Psoas muscle (tissue), 7 donors: ENCODE measurements at regions not wholly inside any gene's neighbourhood (a gene's known extent, or its start where the extent isn't known, plus 50 kb on each side); places are given as distances from the start of the nearest gene placed in this dataset.

ENCODE experiments used
- ATAC-seq, 4 donors: fragments of 200-7000 bp; cut with Tn5 transposase; one replicate each; pipeline ENCODE4 v1.9.1; 2020; ENCODE audit warnings: moderate library complexity in 3 of 4, mild to moderate bottlenecking in 2 of 4
- DNase-seq, 2 donors: peaks; one replicate each; pipeline ENCODE4 v3.0.0-alpha.2; 2020
- H3K27ac ChIP-seq: fragments of 200-600 bp; one replicate; pipeline ENCODE4 v1.8.0; 2022
- H3K27me3 ChIP-seq, 3 donors: fragments of 200-600 bp in 1 of 3; one replicate each; pipeline versions ENCODE4 v1.6.1 to v1.8.0; 2013 to 2022; ENCODE audit warnings: low read length in 2 of 3, mild to moderate bottlenecking in 2 of 3, moderate library complexity in 1 of 3; ENCODE audit not compliant: insufficient read depth in 3 of 3
- H3K36me3 ChIP-seq, 2 donors: fragments of 200-600 bp in 1 of 2; one replicate each; pipeline versions ENCODE4 v1.6.1 to v1.8.0; 2013 to 2022; ENCODE audit warnings: low read depth in 1 of 2, mild to moderate bottlenecking in 1 of 2, moderate library complexity in 1 of 2; ENCODE audit not compliant: insufficient read depth in 1 of 2
- H3K4me1 ChIP-seq: fragments of 200-600 bp; one replicate; pipeline ENCODE4 v1.8.0; 2022
- H3K4me3 ChIP-seq: fragments of 200-600 bp; one replicate; pipeline ENCODE4 v1.8.0; 2022; ENCODE audit warnings: mild to moderate bottlenecking
- H3K9me3 ChIP-seq: fragments of 200-600 bp; one replicate; pipeline ENCODE4 v1.8.0; 2022
- WGBS, 3 donors: extraction: QIAGEN DNeasy Blood & Tissue Kit; methylation state at CpG; one replicate each; pipeline versions ENCODE4 v1.1.6 to v1.1.7; 2013; 5-methylcytosine and 5-hydroxymethylcytosine counted together
- intact Hi-C, 2 donors: fragments of 100-400 bp; cut with DNase I; formaldehyde crosslinking; loops; one replicate each; pipeline versions ENCODE4 v1.11.0 to v1.14.2; 2022
- TF ChIP-seq, protein P1 (sequence below): fragments of 200-600 bp; IDR thresholded peaks from one replicate; pipeline ENCODE4 v1.8.0; 2022; ENCODE audit warnings: antibody characterized with exemption
- donor health status: healthy with polysubstance abuse.
- donor health status: DM: no; HTN: no; CAD: no; lungs with moderate emphysema.
- donor health status: Bipolar disorder and iron deficiency.
- donor health status: healthy.
- donor health status: DM: yes; HTN: yes; CAD: no.
- donor health status: DM: no; HTN: no; CAD: no.
- donor health status: DM: yes; HTN: yes; CAD: no.

GRCh38 chr18:72324677-72325076 lies 219.5 kb downstream of the CBLN2 start:
- H3K27me3 ChIP-seq = no peaks in the 10 kb centered on the region
- no peaks in the 10 kb centered on the region for H3K9me3 ChIP-seq
- ATAC-seq = no peak
- TF ChIP-seq, protein P1, sequence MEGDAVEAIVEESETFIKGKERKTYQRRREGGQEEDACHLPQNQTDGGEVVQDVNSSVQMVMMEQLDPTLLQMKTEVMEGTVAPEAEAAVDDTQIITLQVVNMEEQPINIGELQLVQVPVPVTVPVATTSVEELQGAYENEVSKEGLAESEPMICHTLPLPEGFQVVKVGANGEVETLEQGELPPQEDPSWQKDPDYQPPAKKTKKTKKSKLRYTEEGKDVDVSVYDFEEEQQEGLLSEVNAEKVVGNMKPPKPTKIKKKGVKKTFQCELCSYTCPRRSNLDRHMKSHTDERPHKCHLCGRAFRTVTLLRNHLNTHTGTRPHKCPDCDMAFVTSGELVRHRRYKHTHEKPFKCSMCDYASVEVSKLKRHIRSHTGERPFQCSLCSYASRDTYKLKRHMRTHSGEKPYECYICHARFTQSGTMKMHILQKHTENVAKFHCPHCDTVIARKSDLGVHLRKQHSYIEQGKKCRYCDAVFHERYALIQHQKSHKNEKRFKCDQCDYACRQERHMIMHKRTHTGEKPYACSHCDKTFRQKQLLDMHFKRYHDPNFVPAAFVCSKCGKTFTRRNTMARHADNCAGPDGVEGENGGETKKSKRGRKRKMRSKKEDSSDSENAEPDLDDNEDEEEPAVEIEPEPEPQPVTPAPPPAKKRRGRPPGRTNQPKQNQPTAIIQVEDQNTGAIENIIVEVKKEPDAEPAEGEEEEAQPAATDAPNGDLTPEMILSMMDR = no peak
- no peaks in the 10 kb centered on the region for H3K36me3 ChIP-seq
- no peak overlapping the region for H3K4me3 ChIP-seq
- intact Hi-C loops = no loop called here
- 65 to 77% (median 71%) methylated on average over 4 of the region's 4 CpGs for WGBS, 3 donors
- no peak for DNase-seq
- no peak overlapping the region for H3K27ac ChIP-seq
- H3K4me1 ChIP-seq = no peaks in the 10 kb centered on the region

DNA sequence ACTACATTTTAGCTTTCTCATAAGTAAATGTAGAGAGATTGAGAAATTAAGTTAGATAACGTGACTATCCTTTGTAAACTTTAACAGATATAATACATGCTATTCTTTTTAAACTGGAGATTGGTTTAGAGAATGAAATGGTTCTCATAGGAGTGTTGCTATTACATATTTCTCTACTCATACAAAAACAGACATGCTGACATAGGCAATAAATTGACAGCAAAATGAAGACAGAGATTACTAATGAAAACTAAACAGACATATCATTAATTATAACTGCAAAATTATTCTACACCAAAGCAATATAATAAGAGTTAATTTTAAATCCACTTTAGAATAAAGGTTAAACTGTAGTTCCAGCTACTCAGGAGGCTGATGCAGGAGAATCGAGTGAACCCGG lies 227.6 kb downstream of the CBLN2 start:
- Histone ChIP-seq H3K4me3 (no peak overlapping the region), H3K36me3 (no peaks in the 10 kb centered on the region), H3K27me3 (no peaks in the 10 kb centered on the region), H3K4me1 (no peaks in the 10 kb centered on the region), H3K9me3 (no peaks in the 10 kb centered on the region), H3K27ac (no peak overlapping the region)
- intact Hi-C loops = no loop called here
- WGBS, 3 donors = 72 to 77% (median 73%) methylated on average over 3 of the region's 3 CpGs
- TF ChIP-seq, protein P1 = no peak
- ATAC-seq = no peak
- no peak for DNase-seq

DNA sequence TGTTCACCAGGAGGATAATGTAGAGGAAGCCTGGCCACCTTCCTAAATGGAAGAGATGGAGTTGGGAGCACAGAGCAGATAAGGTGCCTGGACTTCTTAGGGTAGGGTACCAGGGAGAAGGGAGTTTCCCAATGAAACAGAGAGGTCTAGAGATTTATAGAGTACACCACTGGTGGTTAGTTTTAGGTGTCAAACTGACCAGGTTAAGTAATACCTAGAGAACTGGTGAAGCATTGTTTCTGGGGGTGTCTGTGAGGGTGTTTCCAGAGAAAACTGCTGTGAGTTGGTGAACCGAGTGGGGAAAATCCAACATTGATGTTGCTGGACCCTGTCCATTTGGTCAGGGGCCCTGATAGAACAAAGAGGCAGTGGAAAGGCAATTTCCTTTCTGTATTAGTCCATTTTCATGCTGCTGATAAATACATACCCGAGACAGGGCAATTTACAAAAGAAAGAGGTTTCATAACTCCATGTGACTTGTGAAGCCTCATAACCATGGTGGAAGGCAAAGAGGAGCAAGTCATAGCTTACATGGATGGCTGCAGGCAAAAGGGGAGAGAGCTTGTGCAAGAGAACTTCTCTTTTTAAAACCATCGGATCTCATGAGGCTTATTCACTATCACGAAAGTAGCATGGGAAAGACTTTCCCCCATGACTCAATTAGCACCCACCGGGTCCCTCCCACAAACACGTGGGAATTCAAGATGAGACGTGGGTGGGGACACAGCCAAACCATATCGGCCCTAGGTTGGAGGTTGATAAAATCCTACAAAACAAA lies 260.8 kb downstream of the CBLN2 start:
- intact Hi-C loops = no loop called here
- Histone ChIP-seq H3K36me3 (no peaks in the 10 kb centered on the region), H3K4me3 (no peak overlapping the region), H3K9me3 (peaks cover 3% of the 10 kb centered on the region), H3K27me3 (no peaks in the 10 kb centered on the region), H3K4me1 (no peaks in the 10 kb centered on the region), H3K27ac (no peak overlapping the region)
- DNase-seq (no peak), ATAC-seq (no peak)
- TF ChIP-seq, protein P1 = no peak
- WGBS, 3 donors = 73 to 79% (median 79%) methylated on average over 8 of the region's 8 CpGs

DNA sequence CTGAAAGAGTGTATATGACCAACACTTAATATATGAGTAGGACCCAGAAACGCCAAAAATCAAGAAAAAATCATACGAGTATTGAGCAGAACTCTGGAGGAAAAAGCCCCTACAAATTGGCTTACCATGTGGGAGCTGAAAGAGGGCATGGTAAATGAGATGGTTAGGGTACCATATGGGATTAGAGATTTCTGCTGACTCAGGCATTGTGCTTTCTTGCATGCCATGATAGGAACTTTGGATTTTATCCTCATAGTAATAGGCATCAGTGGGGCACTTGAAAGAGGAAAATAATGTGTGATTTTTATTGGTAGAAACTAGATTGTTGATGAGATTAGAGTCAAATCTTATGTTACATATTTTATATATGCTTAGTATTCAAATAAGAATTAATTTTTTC lies 271.1 kb downstream of the CBLN2 start:
- WGBS, 3 donors = 86 to 89% (median 88%) methylated on average over 2 of the region's 2 CpGs
- ATAC-seq = no peak
- Histone ChIP-seq H3K27me3 (no peaks in the 10 kb centered on the region), H3K9me3 (no peaks in the 10 kb centered on the region), H3K4me3 (no peak overlapping the region), H3K27ac (no peak overlapping the region), H3K36me3 (no peaks in the 10 kb centered on the region), H3K4me1 (no peaks in the 10 kb centered on the region)
- TF ChIP-seq, protein P1 = no peak
- DNase-seq = no peak
- intact Hi-C loops = no loop called here

- 45 to 53% (median 51%) methylated on average over 2 of the region's 2 CpGs for WGBS, 3 donors
Observed at GRCh38 chr18:72261590-72261989, 282.6 kb downstream of the CBLN2 start.

More at GRCh38 chr18:72261590-72261989, 282.6 kb downstream of the CBLN2 start:
- Histone ChIP-seq H3K36me3 (no peaks in the 10 kb centered on the region), H3K4me3 (no peak overlapping the region), H3K4me1 (no peaks in the 10 kb centered on the region), H3K9me3 (no peaks in the 10 kb centered on the region), H3K27me3 (no peaks in the 10 kb centered on the region), H3K27ac (no peak overlapping the region)
- ATAC-seq (no peak), DNase-seq (no peak)
- TF ChIP-seq, protein P1 = no peak
- intact Hi-C loops = no loop called here
